T1000 (cell line): ENCODE measurements at regions not wholly inside any gene's neighbourhood (a gene's known extent, or its start where the extent isn't known, plus 50 kb on each side); places are given as distances from the start of the nearest gene placed in this dataset.

Experiments used
- DNase-seq: peaks from one replicate; lab custom pipeline; 2025; ENCODE audit warnings: mixed read lengths; lab: John Stamatoyannopoulos, UW

DNA sequence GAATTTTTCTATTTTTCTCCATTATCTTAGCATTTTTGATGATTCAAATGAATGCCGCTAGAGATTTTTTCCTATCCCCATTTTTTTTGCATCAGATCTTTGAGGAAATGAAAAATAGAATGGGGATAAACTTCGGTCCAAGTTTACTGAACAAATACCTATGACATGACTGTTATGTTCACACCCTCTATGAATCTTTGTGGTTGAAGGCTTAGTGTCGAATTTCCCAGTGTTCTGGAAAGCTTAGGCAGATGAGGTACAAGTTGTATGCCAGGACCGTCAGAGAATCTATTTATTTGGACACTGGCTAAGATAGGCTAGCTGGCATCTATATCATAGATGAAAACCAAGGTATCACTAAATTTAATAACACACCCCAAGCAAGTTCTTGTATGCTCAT is 123.4 kb downstream of the SPCS3 start:
- DNase-seq: no peak

DNA sequence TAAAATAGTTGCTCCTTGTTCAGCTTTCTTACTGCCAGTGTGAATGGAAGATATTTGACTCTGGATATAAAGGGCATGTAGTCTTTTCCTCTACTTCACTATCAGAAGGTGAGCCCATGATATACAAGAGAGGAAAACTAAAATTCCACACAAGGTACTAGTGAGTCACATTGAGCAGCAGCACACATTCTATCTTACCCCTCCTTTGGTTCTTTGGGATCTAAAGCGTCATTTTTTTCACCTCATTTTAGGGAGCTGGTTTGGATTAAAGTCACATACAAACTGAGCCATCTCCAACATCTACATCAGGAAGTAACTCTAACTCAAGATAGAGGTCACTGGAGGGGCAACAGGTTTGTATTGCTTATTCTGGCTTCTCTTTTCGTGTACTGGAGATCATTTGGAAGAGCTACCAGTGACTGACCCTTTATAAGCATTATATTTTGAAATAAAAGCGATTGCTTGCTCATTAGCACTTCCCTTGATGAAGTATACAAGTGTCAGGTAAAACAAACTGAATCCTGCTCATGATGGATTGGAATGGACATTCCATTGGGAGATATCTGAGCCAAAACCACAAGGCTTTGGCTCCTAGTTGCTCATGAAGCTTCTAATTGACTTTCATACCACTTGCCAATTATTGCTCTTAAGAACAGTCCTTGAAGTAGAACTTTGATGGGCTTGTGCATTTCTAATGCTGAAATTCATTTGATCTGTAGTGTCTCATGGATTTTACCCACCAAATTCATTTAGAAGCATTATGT is 124.1 kb downstream of the SPCS3 start:
- DNase-seq: no peak

DNA sequence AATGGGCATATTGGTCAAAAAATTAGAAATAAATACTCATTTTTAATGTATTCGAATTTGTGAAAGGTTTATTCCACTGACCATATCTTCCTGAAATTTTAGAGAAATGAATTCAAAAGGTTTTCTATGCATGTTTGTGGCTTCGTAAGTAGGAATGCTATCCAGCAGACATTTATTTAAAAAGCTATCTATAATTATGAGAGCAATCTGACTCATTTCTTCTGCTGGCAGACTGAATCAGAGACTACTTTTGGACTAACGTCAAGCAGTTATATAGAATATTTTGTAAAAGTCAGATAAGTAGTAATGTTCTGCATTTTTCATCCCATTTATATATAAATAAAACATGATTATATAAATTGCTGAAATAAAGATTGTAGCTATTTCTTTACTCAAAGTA is 125.0 kb downstream of the SPCS3 start:
- no peak for DNase-seq

- DNase-seq: no peak
Observed at GRCh38 chr4:176448761-176449160, 129.0 kb downstream of the SPCS3 start.

DNA sequence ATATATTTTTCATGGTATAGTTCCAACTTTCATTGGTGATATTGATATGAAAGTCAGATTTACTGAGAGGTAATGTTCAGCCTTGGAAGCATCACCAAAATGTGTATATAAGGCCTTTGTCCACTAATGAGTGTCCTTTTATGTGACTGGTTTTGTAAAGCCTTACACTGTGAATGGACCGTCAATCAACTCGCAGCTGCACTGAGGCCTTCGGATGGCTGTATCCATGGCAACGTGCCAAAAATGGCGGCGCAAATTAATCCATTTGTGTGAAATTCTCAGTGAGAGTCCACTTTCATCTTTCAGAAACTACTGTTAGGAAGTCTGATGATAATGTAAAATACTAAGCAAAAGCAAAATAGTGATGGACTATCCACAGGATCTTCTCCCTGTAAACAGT is 131.7 kb downstream of the SPCS3 start:
- DNase-seq: no peak

GRCh38 chr4:176453079-176453478 is 133.3 kb downstream of the SPCS3 start:
- no peak for DNase-seq

DNA sequence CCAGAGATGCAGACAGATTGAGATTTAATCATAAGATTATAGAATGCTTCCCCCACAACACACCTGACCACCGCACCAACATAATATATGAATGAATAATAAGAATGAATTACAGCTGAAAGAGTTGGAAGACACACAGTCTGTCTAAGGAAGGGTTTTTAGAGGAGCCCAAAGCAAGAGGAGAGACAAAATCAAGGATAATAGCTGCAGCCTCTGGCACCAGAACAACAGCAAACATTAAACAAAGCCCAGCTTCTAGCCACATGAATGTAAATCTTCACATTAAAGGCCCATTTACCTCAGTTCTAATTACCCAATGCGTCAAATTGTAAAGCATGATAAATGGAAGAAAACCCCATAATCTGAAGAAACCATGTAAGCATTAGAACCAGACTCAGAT is 133.9 kb downstream of the SPCS3 start:
- DNase-seq: no peak

DNA sequence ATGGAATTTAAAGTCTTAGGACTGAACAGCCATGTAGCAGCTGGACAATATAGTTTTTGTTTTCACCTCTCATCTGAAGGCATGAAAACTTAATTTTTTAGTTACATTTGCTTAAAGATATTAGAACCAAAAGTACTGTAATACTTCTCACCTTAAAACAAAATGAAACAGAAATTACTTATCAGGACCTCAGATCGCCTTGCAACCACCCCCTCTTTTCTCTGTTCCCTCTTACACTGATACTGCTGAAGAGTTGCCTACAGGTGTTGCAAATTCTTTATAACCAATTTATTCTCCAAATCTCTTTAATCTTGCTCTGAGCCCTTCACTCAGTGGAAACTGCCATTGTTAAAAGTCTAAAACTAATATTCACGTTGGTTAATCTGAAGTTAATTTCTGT is 145.0 kb downstream of the SPCS3 start:
- DNase-seq: no peak

DNA sequence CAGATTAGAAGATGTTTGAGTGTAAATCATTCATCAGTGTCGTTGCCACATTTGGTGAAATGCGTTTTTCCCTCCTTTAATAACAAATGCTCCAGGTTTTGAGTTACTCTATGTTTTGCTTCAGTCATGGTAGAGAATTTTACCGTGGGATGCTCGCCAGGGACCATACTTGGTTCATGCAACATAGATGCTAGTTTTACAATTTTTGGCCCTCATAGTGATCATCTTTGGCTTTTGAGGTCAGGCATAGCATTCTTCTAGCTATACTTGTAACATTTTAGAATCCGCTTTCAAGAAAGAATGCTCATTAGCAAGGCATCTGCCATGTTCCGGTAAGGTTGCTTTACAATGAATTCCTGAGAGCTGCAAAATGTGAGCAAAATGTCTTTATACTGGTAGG is 147.2 kb downstream of the SPCS3 start:
- no peak for DNase-seq

- no peak for DNase-seq
Observed at GRCh38 chr4:176469546-176469945, 149.8 kb downstream of the SPCS3 start.

DNA sequence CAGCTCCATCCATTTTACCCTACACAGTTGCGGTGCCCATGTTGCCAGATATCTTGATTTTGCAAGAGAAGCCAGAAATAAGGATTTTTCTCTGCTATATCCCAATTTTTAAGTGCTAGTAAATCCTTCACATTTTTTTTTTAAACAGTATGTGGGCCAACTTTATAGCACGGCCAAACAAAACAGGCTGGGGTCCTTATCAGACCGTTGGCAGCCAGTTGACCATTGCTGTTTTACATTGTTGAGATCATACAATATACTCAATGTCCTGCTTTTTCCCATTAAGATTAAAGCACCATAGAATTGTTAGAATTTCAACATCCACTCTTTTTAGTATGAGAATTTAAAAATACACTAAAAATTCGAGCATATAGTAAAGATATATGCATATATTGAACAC is 150.9 kb downstream of the SPCS3 start:
- no peak for DNase-seq

GRCh38 chr4:176475067-176475466 is 155.3 kb downstream of the SPCS3 start:
- DNase-seq: no peak

DNA sequence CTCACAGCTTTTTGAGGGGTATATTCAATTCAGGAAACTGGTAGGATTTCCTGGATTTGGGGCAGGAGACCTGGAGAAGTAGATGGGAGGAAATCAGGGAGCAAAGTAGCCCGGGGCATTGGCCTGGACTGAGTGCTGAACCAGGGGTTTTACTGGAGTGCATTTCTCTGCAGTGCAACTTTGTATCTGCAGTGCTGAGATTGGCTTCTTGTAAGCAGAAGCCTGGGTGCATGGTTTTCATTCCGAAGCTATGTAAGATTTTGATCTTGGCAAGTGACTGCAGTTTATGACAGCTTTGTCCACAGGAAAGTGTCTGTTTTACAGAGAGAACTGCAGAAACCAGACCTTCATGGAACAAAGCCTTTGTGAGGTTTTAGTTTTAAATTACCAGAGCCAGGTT is 158.3 kb downstream of the SPCS3 start:
- no peak for DNase-seq

- DNase-seq: no peak
Observed at GRCh38 chr4:176479767-176480166, 160.0 kb downstream of the SPCS3 start.

GRCh38 chr4:176482972-176483371 is 163.2 kb downstream of the SPCS3 start:
- no peak for DNase-seq

DNA sequence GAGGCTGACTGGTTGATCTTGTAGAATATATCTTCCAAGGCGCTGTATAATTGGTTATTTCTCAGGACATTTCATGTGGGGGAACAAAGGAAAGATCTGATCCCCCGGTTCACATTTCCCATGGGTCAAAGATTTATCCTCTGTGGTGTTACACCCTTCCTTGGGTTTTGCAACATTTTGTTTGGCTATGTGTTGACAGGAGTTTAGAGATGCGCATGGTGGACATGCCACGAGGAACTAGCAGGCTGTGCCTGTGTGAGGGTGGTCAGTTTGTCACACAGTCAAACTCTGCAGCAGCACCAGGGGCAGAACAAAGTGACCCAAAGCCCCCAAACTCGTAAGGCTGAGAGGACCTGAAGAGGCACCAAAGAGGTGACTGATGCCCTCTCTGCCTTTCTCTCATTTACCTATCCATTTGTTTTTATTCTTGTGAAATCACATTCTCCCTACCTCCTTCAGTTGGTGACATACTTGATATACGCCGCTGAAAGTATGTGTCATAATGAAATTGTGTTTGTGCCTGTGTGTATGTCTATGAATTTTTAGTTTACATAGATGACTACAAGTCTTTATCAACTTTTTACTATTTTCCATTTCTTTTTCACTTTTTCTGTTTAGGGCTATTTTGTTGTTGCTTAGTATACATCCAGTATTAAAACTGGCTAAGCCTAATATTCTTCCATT is 164.7 kb downstream of the SPCS3 start:
- DNase-seq: no peak

GRCh38 chr4:176489001-176489400 is 169.2 kb downstream of the SPCS3 start:
- no peak for DNase-seq

GRCh38 chr4:176492646-176493302 is 173.0 kb downstream of the SPCS3 start:
- no peak for DNase-seq

DNA sequence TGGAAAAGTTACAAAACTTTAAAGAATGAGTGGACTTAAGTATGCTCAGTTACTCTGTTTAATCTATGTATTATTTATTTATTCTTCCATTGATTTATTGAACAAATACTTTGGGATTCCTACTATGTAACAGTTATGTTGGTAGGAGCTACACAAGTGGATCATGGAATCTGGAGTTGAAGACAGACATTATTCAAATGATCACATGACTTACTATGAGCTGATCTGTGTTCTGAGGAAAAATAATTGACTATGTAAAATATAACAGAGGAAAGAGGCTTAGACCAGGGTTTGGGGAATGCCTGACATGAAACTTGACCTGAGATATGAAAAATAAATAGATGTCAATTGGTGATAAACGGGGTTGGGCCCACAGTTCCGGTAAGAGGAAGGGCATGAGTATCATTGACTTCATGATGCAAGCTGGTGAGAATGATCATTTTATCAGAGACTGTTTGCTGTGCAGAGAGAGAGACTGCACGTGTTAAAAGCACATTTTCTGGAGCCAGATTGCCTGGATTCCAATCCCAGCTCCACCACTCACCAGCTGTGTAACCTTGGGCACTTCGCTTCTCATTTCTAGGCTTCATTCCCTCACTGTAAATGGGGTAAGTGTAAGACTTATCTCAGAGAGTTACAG is 179.0 kb downstream of the SPCS3 start:
- DNase-seq: no peak

- DNase-seq: no peak
Observed at GRCh38 chr4:176499518-176499917, 179.8 kb downstream of the SPCS3 start.

DNA sequence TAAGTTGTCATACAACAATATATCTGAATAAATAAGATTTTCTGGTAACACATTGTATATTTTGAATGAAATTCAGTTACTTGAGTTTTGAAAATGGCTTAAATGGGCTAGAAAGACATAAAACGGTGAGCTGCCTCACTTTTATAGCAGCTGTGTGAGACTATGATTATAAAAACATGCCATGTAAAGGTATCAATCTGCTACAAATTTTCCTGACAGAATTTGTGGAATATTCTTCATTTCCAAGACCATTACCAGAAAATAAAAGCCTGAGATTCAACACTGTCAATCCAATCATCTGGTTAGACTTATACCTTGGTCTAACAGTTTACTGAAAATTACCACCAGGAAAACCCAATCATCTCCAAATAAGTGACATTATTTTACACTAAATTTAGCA is 181.1 kb downstream of the SPCS3 start:
- no peak for DNase-seq

DNA sequence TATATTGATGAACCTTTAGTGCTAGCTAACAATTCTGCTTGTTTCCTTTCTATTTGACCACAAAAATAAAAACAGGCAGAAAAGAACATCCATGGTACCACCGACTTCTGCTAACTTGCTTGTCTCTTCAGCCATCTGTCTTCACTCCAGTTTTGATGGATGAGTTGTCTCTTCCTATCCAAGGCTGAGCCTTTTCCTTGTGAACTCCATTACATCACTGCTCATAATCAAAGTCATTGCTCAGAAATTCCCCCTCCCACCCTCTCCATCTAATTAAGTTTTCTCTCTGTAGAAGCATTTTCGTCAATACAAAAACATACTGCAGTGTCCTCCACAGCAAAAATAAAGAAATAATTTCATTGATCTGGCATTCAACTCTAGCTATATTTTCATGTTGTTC is 184.4 kb downstream of the SPCS3 start:
- no peak for DNase-seq
